ENCODE measurements at regions not wholly inside any gene's neighbourhood (a gene's known extent, or its start where the extent isn't known, plus 50 kb on each side); places are given as distances from the start of the nearest gene placed in this dataset.
"Not testable (repeated sequence)": the region's sequence is repeated elsewhere in the genome, so short reads cannot be mapped to it uniquely, and the experiment has no call there.

GRCh38 chr17:77058016-77058415, 82.8 kb upstream of the SEC14L1 start:
- Mint-ChIP-seq H3K9me3 (no peaks in the 10 kb centered on the region), H3K27me3 (peaks cover 9% of the 10 kb centered on the region)

GRCh38 chr17:77061669-77062068, 79.1 kb upstream of the SEC14L1 start:
- DNase-seq: no peak
- Mint-ChIP-seq H3K9me3 (no peaks in the 10 kb centered on the region), H3K36me3 (ENCODE audit: low read depth) (no peaks in the 10 kb centered on the region), H3K27ac (no peak overlapping the region), H3K4me3 (no peak overlapping the region), H3K4me1 (ENCODE audit: low read depth) (peaks cover under 1% of the 10 kb centered on the region), H3K27me3 (peaks cover 6% of the 10 kb centered on the region)

More at GRCh38 chr17:77058016-77058415, 82.8 kb upstream of the SEC14L1 start:
- DNase-seq: no peak
- Mint-ChIP-seq H3K36me3 (ENCODE audit: low read depth) (no peaks in the 10 kb centered on the region), H3K4me1 (ENCODE audit: low read depth) (peaks cover 1% of the 10 kb centered on the region), H3K27ac (no peak overlapping the region), H3K4me3 (no peak overlapping the region)

DNA sequence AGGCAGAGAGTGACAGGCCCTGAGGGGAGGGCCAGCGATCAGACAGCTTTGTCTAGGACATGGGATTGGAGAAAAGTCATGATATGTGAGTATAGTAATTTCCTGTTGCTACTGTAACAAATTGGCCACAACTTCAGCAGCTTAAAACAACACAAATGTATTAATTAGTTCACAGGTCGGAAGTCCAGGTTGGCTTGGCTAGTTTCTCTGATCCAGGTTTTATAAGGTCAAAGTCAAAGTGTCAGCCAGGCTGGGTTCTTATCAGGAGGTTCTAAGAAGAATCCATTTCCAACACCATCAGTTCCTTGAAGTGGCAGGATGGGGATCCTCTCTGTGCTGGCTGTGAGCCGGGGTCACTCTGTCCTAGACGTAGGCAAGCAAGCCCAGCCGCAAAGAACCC, 76.2 kb upstream of the SEC14L1 start:
- H3K27me3 Mint-ChIP-seq: peaks cover 16% of the 10 kb centered on the region

DNA sequence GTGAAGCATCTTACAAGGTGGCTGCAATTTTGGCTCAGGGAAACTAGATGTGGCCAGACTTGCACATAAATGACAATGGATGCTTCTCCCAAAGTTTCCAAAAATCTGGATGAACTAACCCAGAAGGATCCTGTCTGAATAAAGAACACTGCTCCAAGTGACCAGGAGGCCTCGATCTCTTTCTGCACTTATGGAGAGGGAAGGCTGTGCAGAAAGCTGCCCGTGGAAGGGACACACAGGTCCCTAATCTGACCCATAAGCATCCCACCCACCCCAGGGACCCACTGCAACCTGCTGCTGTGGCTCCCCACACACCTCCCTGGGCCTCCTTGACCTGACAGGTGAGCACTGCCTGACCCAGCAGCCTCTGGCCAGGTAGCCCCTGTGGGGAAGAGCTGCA, 74.6 kb upstream of the SEC14L1 start:
- Mint-ChIP-seq H3K4me3 (no peak overlapping the region), H3K27me3 (peaks cover 24% of the 10 kb centered on the region), H3K27ac (no peak overlapping the region), H3K9me3 (no peaks in the 10 kb centered on the region), H3K4me1 (ENCODE audit: low read depth) (peaks cover 2% of the 10 kb centered on the region), H3K36me3 (ENCODE audit: low read depth) (no peaks in the 10 kb centered on the region)
- no peak for DNase-seq

More for the DNA sequence above, 76.2 kb upstream of the SEC14L1 start:
- H3K4me1 Mint-ChIP-seq (ENCODE audit: low read depth): peaks cover 2% of the 10 kb centered on the region
- H3K9me3 Mint-ChIP-seq: no peaks in the 10 kb centered on the region
- DNase-seq: no peak
- H3K27ac Mint-ChIP-seq: no peak overlapping the region
- H3K36me3 Mint-ChIP-seq (ENCODE audit: low read depth): no peaks in the 10 kb centered on the region
- H3K4me3 Mint-ChIP-seq: no peak overlapping the region

DNA sequence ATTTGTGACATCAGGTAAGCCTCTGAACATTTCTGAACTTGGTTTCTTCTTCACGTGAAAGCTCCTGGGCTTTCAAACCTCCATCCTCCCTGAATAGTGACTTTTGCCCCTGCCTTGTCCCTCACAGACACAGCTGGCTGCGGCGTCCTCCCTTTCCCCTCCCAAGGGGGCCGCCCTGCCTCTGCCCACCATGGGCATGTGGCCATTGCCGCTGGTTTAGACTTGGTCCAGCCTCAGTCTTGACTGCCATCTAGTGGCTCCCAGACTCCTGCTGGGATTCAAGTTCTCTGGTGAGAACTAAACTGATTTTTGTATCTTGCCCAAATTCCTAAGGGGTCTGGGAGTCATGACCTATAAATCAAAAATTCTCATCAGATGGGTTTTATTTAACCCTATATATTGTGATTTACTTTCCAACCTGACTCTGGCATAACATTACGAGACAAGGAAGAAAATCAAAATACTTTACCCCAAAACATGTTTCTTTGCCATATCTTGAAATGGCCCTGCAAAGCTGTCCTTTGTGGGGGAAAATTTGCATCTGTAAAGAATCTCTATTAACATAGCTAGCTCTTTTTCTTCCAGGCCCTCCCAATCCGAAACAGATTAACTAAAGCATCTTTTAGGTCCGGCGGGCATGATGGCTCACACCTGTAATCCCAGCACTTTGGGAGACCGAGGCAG, 73.9 kb upstream of the SEC14L1 start:
- peak; percentile 56 for DNase-seq
- not testable (repeated sequence) for H3K4me1 Mint-ChIP-seq (ENCODE audit: low read depth); H3K9me3 Mint-ChIP-seq; H3K27ac Mint-ChIP-seq; H3K4me3 Mint-ChIP-seq; H3K36me3 Mint-ChIP-seq (ENCODE audit: low read depth)
- H3K27me3 Mint-ChIP-seq: peaks cover 24% of the 10 kb centered on the region

GRCh38 chr17:77068915-77069314, 71.9 kb upstream of the SEC14L1 start:
- H3K9me3 Mint-ChIP-seq: no peaks in the 10 kb centered on the region
- H3K27ac Mint-ChIP-seq: no peak overlapping the region
- no peaks in the 10 kb centered on the region for H3K36me3 Mint-ChIP-seq (ENCODE audit: low read depth)
- peaks cover 37% of the 10 kb centered on the region for H3K27me3 Mint-ChIP-seq
- no peak overlapping the region for H3K4me3 Mint-ChIP-seq
- DNase-seq: no peak
- H3K4me1 Mint-ChIP-seq (ENCODE audit: low read depth): peaks cover 2% of the 10 kb centered on the region

DNA sequence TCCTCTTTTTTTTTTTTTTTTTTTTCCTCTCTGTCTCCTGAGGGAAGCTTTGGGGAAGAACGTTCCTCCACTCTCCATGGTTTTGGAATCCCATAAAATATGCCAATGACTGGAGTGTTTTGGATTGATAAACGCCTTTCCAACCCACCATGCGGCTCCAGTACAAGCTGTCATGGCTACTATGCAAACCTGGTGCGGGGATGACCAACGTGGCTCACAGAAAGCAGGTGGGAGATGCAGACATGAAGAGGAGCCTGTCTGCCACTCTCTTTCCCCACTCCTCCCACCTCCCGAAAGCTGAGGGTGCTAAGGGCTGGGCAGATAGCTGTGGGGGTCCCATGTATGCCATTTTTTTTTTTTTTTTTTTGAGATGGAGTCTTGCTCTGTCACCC, 69.9 kb upstream of the SEC14L1 start:
- no peak for DNase-seq
- Mint-ChIP-seq H3K36me3 (ENCODE audit: low read depth) (no peaks in the 10 kb centered on the region), H3K27me3 (peaks cover 43% of the 10 kb centered on the region), H3K4me3 (no peak overlapping the region), H3K27ac (no peak overlapping the region), H3K9me3 (no peaks in the 10 kb centered on the region), H3K4me1 (ENCODE audit: low read depth) (peaks cover 2% of the 10 kb centered on the region)

- peaks cover 38% of the 10 kb centered on the region for H3K27me3 Mint-ChIP-seq
- DNase-seq: no peak
- no peak overlapping the region for H3K4me3 Mint-ChIP-seq
- H3K4me1 Mint-ChIP-seq (ENCODE audit: low read depth): no peaks in the 10 kb centered on the region
- H3K27ac Mint-ChIP-seq: no peak overlapping the region
- H3K36me3 Mint-ChIP-seq (ENCODE audit: low read depth): no peaks in the 10 kb centered on the region
- no peaks in the 10 kb centered on the region for H3K9me3 Mint-ChIP-seq
Measured at GRCh38 chr17:77071925-77072490, 68.8 kb upstream of the SEC14L1 start.

GRCh38 chr17:77072670-77073069, 68.1 kb upstream of the SEC14L1 start:
- H3K27me3 Mint-ChIP-seq: peaks cover 32% of the 10 kb centered on the region
- no peak for DNase-seq
- H3K36me3 Mint-ChIP-seq (ENCODE audit: low read depth): no peaks in the 10 kb centered on the region
- H3K9me3 Mint-ChIP-seq: no peaks in the 10 kb centered on the region
- no peak overlapping the region for H3K27ac Mint-ChIP-seq
- no peaks in the 10 kb centered on the region for H3K4me1 Mint-ChIP-seq (ENCODE audit: low read depth)
- no peak overlapping the region for H3K4me3 Mint-ChIP-seq

DNA sequence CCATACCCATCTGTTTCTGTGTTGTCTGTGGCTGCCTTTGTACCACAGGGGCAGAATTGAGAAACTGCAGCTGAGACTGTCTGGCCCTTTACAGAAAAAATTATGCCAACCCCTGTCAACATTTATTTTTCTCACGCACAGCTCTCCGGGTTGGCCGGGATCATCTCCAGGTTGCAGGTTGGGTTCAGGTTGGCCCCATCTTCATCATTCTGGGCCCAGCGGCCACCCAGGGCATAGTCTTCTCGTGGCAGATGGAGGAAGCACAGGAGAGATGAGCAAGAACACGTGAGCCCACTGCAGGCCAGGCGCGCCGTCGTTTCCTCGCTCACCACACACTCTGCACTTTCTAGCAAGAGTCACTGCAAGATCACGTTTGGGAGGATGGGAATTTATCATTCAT, 66.1 kb upstream of the SEC14L1 start:
- Mint-ChIP-seq H3K4me1 (ENCODE audit: low read depth) (no peaks in the 10 kb centered on the region), H3K27me3 (peaks cover 27% of the 10 kb centered on the region), H3K9me3 (no peaks in the 10 kb centered on the region), H3K27ac (no peak overlapping the region), H3K36me3 (ENCODE audit: low read depth) (no peaks in the 10 kb centered on the region), H3K4me3 (no peak overlapping the region)
- DNase-seq: no peak

GRCh38 chr17:77076124-77076830, 64.5 kb upstream of the SEC14L1 start:
- no peaks in the 10 kb centered on the region for H3K36me3 Mint-ChIP-seq (ENCODE audit: low read depth)
- no peak overlapping the region for H3K4me3 Mint-ChIP-seq
- H3K4me1 Mint-ChIP-seq (ENCODE audit: low read depth): no peaks in the 10 kb centered on the region
- DNase-seq: no peak
- no peak overlapping the region for H3K27ac Mint-ChIP-seq
- H3K27me3 Mint-ChIP-seq: peaks cover 19% of the 10 kb centered on the region
- no peaks in the 10 kb centered on the region for H3K9me3 Mint-ChIP-seq

- H3K27me3 Mint-ChIP-seq: peaks cover 8% of the 10 kb centered on the region
- H3K27ac Mint-ChIP-seq: no peak overlapping the region
- H3K4me3 Mint-ChIP-seq: no peak overlapping the region
- H3K4me1 Mint-ChIP-seq (ENCODE audit: low read depth): peaks cover 22% of the 10 kb centered on the region
- H3K36me3 Mint-ChIP-seq (ENCODE audit: low read depth): peaks cover 2% of the 10 kb centered on the region
- no peak for DNase-seq
- no peaks in the 10 kb centered on the region for H3K9me3 Mint-ChIP-seq
Measured at GRCh38 chr17:77083531-77083930, 57.2 kb upstream of the SEC14L1 start.

DNA sequence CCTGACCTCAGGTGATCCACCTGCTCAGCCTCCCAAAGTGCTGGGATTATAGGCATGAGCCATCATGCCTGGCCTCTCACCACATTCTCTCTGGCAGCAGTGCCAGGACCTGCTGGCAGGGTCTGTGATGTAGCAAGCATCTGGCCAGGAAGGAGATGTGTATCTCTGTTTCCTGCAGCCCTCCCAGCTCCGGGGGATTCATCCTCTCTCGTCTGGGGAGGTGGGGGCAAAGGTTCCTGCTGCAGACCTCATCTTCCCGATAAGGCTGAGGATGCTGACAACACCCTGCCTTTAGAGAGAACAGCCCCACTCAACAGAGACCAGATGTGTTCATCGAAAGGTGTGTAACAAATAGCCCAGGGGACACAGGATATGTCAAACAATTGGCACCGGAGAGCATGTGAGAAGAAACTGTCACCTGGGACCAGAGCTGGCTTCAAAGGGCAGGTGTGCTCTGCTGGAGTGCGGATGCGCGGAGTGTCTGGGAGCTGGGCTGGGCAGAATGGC, 54.8 kb upstream of the SEC14L1 start:
- no peak overlapping the region for H3K4me3 Mint-ChIP-seq
- no peaks in the 10 kb centered on the region for H3K9me3 Mint-ChIP-seq
- H3K4me1 Mint-ChIP-seq (ENCODE audit: low read depth): peaks cover 43% of the 10 kb centered on the region
- no peak for DNase-seq
- H3K27me3 Mint-ChIP-seq: peaks cover 8% of the 10 kb centered on the region
- peaks cover 27% of the 10 kb centered on the region for H3K36me3 Mint-ChIP-seq (ENCODE audit: low read depth)
- no peak overlapping the region for H3K27ac Mint-ChIP-seq

DNA sequence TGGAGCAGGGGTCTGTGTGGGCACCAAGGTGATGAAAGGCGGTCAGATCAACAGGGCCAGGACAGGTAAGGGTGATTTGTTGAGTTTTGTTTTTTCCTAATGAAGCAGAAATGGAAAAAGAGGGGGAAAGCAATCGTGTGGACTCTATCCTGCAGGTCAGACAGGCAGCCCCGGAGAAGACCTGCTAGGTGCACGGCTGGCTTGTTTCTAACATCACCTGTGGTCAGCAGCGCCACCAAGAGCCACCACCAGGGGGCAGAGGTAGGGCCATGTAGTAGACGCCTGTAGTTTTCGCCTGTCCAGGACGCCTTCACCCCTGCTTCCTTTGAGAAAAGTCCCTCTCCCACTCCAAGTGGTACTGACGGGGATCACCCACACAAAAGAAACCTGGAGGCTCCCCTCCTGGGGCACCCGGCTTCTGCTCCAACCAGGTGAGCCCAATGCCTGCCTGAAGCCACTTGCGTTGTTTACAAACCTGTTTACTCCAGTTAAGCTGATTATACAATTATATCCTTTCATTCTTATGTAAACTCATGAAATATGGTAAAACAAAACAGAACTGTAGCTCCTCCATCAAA, 54.2 kb upstream of the SEC14L1 start:
- H3K27ac Mint-ChIP-seq: no peak overlapping the region
- no peaks in the 10 kb centered on the region for H3K9me3 Mint-ChIP-seq
- H3K36me3 Mint-ChIP-seq (ENCODE audit: low read depth): peaks cover 32% of the 10 kb centered on the region
- no peak overlapping the region for H3K4me3 Mint-ChIP-seq
- H3K4me1 Mint-ChIP-seq (ENCODE audit: low read depth): peaks cover 48% of the 10 kb centered on the region
- peaks cover 8% of the 10 kb centered on the region for H3K27me3 Mint-ChIP-seq
- peak; percentile 90 for DNase-seq
